CD8-positive, alpha-beta memory T cell (primary cell): ENCODE measurements at regions not wholly inside any gene's neighbourhood (a gene's known extent, or its start where the extent isn't known, plus 50 kb on each side); places are given as distances from the start of the nearest gene placed in this dataset.

Source experiments
- CTCF ChIA-PET: fragments of 350-600 bp; sonication (Branson Sonifier 250); formaldehyde crosslinking; loops from one replicate; lab custom pipeline; 2021; ENCODE audit warnings: antibody characterized with exemption; lab: Charles Lee
- POLR2A ChIA-PET: fragments of 350-600 bp; sonication (Branson Sonifier 250); formaldehyde crosslinking; loops from one replicate; lab custom pipeline; 2021; ENCODE audit warnings: antibody characterized with exemption; lab: Charles Lee
- DNase-seq, 5 donors: peaks; one replicate each; pipeline versions ENCODE4 v3.0.0 to v3.0.0-alpha.2; 2020 to 2022; ENCODE audit warnings: mixed read lengths in 1 of 5
- H3K27ac ChIP-seq: one replicate; pipeline ENCODE4 v1.7.0; 2013; ENCODE audit warnings: low read depth, mild to moderate bottlenecking, low read length, moderate library complexity
- H3K27me3 ChIP-seq: 2 replicates; pipeline ENCODE4 v1.7.0; 2013; ENCODE audit warnings: low read length, mild to moderate bottlenecking; ENCODE audit not compliant: insufficient read depth, poor library complexity, severe bottlenecking
- H3K36me3 ChIP-seq: 2 replicates; pipeline ENCODE4 v1.7.0; 2013; ENCODE audit warnings: mild to moderate bottlenecking, low read length, moderate library complexity; ENCODE audit not compliant: insufficient read depth
- H3K4me1 ChIP-seq: 2 replicates; pipeline ENCODE4 v1.7.0; 2013; ENCODE audit warnings: mild to moderate bottlenecking, low read length, moderate library complexity; ENCODE audit not compliant: insufficient read depth
- H3K4me3 ChIP-seq: 2 replicates; pipeline ENCODE4 v1.7.0; 2013; ENCODE audit warnings: mild to moderate bottlenecking, low read length
- H3K9me3 ChIP-seq: 2 replicates; pipeline ENCODE4 v1.7.0; 2013; ENCODE audit warnings: mild to moderate bottlenecking, low read length
- H3K27ac Mint-ChIP-seq, 8 donors: one replicate each; pipeline ENCODE4 v1.8.0; 2020 to 2021; ENCODE audit warnings: mixed read lengths in 8 of 8, mild to moderate bottlenecking in 6 of 8, inconsistent platforms in 3 of 8, moderate library complexity in 3 of 8
- H3K27me3 Mint-ChIP-seq, 2 donors: one replicate each; pipeline ENCODE4 v1.8.0; 2020 to 2021; ENCODE audit warnings: mixed read lengths in 2 of 2, mild to moderate bottlenecking in 1 of 2, moderate library complexity in 1 of 2
- H3K36me3 Mint-ChIP-seq, 3 donors: one replicate each; pipeline ENCODE4 v1.8.0; 2020 to 2021; ENCODE audit warnings: mixed read lengths in 3 of 3, inconsistent platforms in 1 of 3, mild to moderate bottlenecking in 1 of 3
- H3K4me1 Mint-ChIP-seq, 3 donors: one replicate each; pipeline ENCODE4 v1.8.0; 2020 to 2021; ENCODE audit warnings: mixed read lengths in 3 of 3, inconsistent platforms in 1 of 3, mild to moderate bottlenecking in 1 of 3
- H3K4me3 Mint-ChIP-seq, 7 donors: one replicate each; pipeline ENCODE4 v1.8.0; 2020 to 2021; ENCODE audit warnings: mixed read lengths in 7 of 7, mild to moderate bottlenecking in 6 of 7, moderate library complexity in 4 of 7, inconsistent platforms in 2 of 7
- H3K9me3 Mint-ChIP-seq, 5 donors: one replicate each; pipeline ENCODE4 v1.8.0; 2020 to 2022; ENCODE audit warnings: mixed read lengths in 5 of 5, mild to moderate bottlenecking in 3 of 5, moderate library complexity in 2 of 5, inconsistent platforms in 1 of 5

DNA sequence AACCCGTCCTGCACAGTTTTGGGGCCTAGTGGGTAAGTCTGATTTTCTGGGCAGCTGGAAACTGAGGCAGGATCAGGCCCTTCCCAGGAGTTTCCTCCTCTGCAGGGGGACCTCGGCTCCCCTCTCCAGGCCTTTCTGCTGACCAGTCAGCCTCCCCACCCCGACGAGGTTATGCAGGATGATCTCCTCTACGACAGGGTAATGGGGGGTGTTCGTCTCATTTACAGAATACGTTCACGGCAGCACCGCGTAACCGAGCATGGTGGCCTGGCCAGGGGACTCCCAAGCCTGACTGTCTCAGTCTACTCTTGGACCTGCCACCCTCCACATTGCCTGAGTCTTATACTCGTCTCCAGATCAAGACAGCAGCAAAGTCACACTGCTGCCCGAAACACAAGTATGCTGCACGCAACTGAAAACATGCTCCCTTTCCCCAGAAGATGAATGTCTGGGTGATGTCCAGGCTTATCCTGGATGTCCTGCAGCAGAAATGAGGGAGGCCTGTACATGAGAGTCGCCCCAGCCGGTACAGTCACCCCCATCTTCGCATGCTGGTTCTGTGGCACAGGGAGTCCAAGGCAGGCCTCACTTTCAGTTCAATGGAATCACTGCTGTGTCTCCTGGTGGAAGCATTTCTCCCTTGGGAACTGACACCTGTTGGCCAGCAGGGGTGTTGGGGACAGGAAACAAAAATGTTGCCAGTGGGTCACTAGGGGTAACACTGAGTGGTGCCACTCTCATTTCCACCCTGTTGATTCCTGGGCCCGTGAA is 120.8 kb downstream of the SOX1 start:
- ChIA-PET POLR2A (no interaction called here), CTCF (no interaction called here)
- H3K27ac Mint-ChIP-seq = no peak overlapping the region
- no peak for DNase-seq
- Histone ChIP-seq H3K36me3 (no peaks in the 10 kb centered on the region), H3K4me1 (no peaks in the 10 kb centered on the region), H3K27ac (no peak overlapping the region), H3K9me3 (no peaks in the 10 kb centered on the region), H3K27me3 (no peaks in the 10 kb centered on the region), H3K4me3 (no peak overlapping the region)
- H3K4me3 Mint-ChIP-seq = no peak overlapping the region
- no peaks in the 10 kb centered on the region for H3K36me3 Mint-ChIP-seq
- H3K4me1 Mint-ChIP-seq = no peaks in the 10 kb centered on the region
- H3K27me3 Mint-ChIP-seq = peaks cover 0 to 3% of the 10 kb centered on the region in 2 donors
- peaks cover 0 to 1% (median 0%) of the 10 kb centered on the region in 5 donors for H3K9me3 Mint-ChIP-seq

DNA sequence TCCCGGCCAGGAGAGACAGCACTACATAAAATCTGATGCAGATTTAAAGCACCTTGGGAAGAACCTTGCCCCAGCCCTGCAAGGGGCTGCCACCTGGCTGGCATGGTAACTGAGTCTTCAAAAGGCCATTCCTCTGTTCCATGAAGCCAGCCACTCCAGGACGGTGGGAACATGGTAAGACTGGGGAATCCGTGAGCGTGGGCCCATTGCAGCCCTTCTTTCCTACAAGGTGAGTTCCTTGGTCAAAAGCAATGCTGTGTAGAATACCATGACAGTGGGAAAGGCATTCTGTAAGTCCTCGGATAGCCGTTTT is 121.3 kb downstream of the SOX1 start:
- H3K36me3 ChIP-seq = no peaks in the 10 kb centered on the region
- Mint-ChIP-seq H3K4me3 (no peak overlapping the region), H3K9me3 (peaks cover 0 to 1% (median 0%) of the 10 kb centered on the region in 5 donors), H3K36me3 (no peaks in the 10 kb centered on the region), H3K27me3 (peaks cover 0 to 3% of the 10 kb centered on the region in 2 donors), H3K27ac (no peak overlapping the region), H3K4me1 (no peaks in the 10 kb centered on the region)
- H3K9me3 ChIP-seq = no peaks in the 10 kb centered on the region
- H3K4me1 ChIP-seq = no peaks in the 10 kb centered on the region
- ChIA-PET POLR2A (no interaction called here), CTCF (no interaction called here)
- no peak overlapping the region for H3K4me3 ChIP-seq
- no peak overlapping the region for H3K27ac ChIP-seq
- no peak for DNase-seq
- H3K27me3 ChIP-seq = no peaks in the 10 kb centered on the region

DNA sequence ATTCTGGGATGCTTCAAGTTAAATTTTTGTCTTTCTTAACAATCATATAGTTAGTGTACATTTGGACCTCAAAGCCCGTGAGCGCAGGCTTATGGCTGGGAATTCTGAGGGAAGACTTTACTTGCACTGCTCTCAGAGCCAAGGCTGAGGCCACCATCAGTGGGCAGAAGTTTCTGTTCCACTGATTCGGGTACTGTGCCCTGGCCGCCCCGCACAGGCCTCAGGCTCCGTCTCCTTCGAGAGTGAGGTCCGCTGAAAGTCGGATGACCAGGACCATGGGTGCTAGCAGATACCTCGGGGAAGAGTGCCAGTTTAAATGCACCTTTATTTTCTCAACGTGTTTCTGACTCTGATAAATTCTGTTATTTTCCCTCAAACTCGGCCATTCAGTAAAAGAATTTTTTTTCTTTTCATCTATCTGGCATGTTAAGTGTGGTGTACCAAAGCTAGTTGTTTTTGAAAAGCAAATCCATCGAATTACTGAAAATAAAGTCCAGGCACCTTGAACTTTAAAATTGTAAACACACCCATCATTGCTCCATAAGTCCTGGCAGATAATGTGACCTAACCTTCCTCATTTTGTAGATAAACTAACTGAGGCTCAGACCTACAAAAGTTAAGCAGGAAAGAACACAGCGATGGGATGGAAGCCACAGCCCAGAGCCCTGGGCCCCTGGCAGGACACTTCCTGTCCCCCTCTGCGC is 126.7 kb downstream of the SOX1 start:
- no peaks in the 10 kb centered on the region for H3K4me1 ChIP-seq
- ChIA-PET CTCF (no interaction called here), POLR2A (no interaction called here)
- no peaks in the 10 kb centered on the region for H3K27me3 ChIP-seq
- no peaks in the 10 kb centered on the region for H3K4me1 Mint-ChIP-seq
- H3K36me3 ChIP-seq = no peaks in the 10 kb centered on the region
- H3K9me3 ChIP-seq = no peaks in the 10 kb centered on the region
- H3K4me3 ChIP-seq = no peak overlapping the region
- no peaks in the 10 kb centered on the region for H3K9me3 Mint-ChIP-seq
- H3K27ac Mint-ChIP-seq = no peak overlapping the region
- no peak for DNase-seq
- H3K4me3 Mint-ChIP-seq = no peak overlapping the region
- no peak overlapping the region for H3K27ac ChIP-seq
- no peaks in the 10 kb centered on the region for H3K36me3 Mint-ChIP-seq
- H3K27me3 Mint-ChIP-seq = peaks cover 0 to 1% of the 10 kb centered on the region in 2 donors

DNA sequence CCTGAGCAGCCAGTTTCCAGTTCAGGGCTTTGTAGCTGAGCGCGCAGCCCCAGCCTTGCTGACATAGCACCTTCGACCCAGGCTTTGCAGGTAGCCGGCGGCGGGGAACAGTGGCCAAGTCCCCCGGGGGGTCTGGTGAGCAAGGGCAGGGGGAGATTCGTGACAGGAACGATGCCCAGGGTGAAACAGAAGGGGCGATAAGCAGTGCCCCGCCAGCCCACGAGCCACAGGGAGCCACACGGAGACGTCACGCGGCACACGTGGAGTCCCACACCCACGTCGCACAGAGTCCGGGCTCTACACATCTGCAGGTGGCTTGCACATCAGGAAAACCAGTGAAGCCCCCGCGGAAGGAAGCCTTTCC is 127.2 kb downstream of the SOX1 start:
- Histone ChIP-seq H3K36me3 (no peaks in the 10 kb centered on the region), H3K4me1 (no peaks in the 10 kb centered on the region), H3K27ac (no peak overlapping the region), H3K27me3 (no peaks in the 10 kb centered on the region), H3K9me3 (no peaks in the 10 kb centered on the region), H3K4me3 (no peak overlapping the region)
- no peaks in the 10 kb centered on the region for H3K9me3 Mint-ChIP-seq
- POLR2A ChIA-PET = no interaction called here
- no peaks in the 10 kb centered on the region for H3K36me3 Mint-ChIP-seq
- CTCF ChIA-PET = no interaction called here
- no peak overlapping the region for H3K4me3 Mint-ChIP-seq
- no peak for DNase-seq
- no peak overlapping the region for H3K27ac Mint-ChIP-seq
- peaks cover 0 to 1% of the 10 kb centered on the region in 2 donors for H3K27me3 Mint-ChIP-seq
- H3K4me1 Mint-ChIP-seq = no peaks in the 10 kb centered on the region

DNA sequence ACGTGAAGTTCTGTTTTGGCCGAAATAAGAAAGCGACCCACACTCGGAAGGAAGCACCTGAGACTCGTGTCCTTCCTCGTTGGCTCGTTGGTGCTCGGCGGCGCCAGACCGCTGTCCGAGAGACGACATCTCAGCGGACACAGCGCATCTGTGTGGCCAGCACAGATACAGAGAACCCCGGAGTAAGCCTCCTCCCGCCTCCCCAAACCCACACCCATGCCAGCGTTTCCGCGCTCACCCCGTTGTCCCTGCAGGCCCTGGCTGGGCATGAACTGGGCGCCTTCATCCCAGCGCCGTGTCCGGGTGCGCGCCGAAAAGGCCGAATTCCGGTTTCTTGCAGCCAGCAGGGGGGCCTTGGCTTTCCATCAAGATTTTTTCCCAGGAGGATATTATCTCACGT is 127.6 kb downstream of the SOX1 start:
- no peaks in the 10 kb centered on the region for H3K27me3 ChIP-seq
- Mint-ChIP-seq H3K4me1 (no peaks in the 10 kb centered on the region), H3K9me3 (no peaks in the 10 kb centered on the region), H3K27ac (no peak overlapping the region), H3K4me3 (no peak overlapping the region), H3K27me3 (peaks cover 0 to 1% of the 10 kb centered on the region in 2 donors), H3K36me3 (no peaks in the 10 kb centered on the region)
- no peaks in the 10 kb centered on the region for H3K36me3 ChIP-seq
- no peak overlapping the region for H3K27ac ChIP-seq
- H3K4me3 ChIP-seq = no peak overlapping the region
- CTCF ChIA-PET = no interaction called here
- no peak for DNase-seq
- no peaks in the 10 kb centered on the region for H3K9me3 ChIP-seq
- POLR2A ChIA-PET = no interaction called here
- H3K4me1 ChIP-seq = no peaks in the 10 kb centered on the region

DNA sequence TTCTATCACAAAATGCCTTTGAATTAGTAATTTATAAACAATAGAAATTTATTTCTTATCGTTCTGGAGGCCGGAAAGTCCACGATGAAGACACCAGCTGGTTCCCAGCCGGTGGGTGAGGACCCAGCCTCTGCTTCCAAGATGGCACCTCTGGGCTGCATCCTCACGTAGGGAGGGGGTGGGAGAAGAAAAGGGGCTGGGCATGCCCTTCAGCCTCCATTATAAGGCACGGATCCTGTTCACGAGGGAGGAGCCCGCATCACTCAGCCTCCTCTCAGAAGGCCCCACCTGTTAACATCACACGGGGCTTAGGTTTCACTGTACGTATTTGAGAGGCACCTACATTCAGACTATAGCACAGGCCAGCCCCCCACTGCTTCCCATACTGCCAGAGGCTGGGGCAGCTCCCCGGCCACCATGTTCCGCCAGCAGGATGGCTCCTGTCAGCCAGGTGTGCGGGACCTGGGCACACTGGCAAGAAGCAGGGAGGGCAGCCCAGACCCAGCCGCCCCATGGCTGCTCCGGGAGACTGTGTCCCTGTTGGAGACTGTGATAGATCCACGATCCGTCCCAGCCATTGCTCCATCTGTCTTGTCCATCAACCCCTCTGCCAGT is 131.6 kb downstream of the SOX1 start:
- CTCF ChIA-PET = no interaction called here
- no peak overlapping the region for H3K4me3 Mint-ChIP-seq
- H3K27ac ChIP-seq = no peak overlapping the region
- H3K36me3 ChIP-seq = no peaks in the 10 kb centered on the region
- H3K36me3 Mint-ChIP-seq = no peaks in the 10 kb centered on the region
- H3K4me1 ChIP-seq = no peaks in the 10 kb centered on the region
- H3K27me3 Mint-ChIP-seq = peaks cover 0 to 11% of the 10 kb centered on the region in 2 donors
- POLR2A ChIA-PET = no interaction called here
- H3K4me3 ChIP-seq = no peak overlapping the region
- H3K9me3 Mint-ChIP-seq = no peaks in the 10 kb centered on the region
- no peaks in the 10 kb centered on the region for H3K4me1 Mint-ChIP-seq
- no peaks in the 10 kb centered on the region for H3K27me3 ChIP-seq
- no peaks in the 10 kb centered on the region for H3K9me3 ChIP-seq
- DNase-seq = no peak
- H3K27ac Mint-ChIP-seq = no peak overlapping the region

DNA sequence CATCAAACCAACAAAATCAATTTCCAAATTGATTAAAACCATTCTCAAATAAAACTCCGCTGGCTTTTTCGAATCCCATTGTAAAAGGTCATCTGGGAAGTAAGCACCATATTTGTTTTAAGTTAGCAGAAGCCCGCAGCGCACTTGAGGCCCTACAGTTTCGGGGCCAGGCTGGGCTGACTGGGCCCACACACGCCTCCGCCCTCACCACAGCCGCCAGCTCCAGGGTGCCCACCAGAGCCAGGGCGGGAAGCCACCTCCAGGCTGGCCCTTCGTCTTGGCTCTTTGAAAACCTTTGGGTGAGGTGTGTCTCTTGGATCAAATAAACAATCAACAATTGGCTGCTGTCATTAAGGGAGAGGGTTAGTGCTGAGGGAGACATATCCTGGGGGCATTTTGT is 133.3 kb downstream of the SOX1 start:
- no peak for DNase-seq
- Mint-ChIP-seq H3K4me3 (no peak overlapping the region), H3K4me1 (peaks cover 0 to 4% (median 2%) of the 10 kb centered on the region in 3 donors), H3K9me3 (no peaks in the 10 kb centered on the region), H3K27ac (no peak overlapping the region), H3K36me3 (peaks cover 0 to 1% (median 0%) of the 10 kb centered on the region in 3 donors), H3K27me3 (peaks cover 8 to 28% of the 10 kb centered on the region in 2 donors)
- Histone ChIP-seq H3K27me3 (no peaks in the 10 kb centered on the region), H3K4me3 (no peak overlapping the region), H3K9me3 (no peaks in the 10 kb centered on the region), H3K4me1 (no peaks in the 10 kb centered on the region), H3K27ac (no peak overlapping the region), H3K36me3 (no peaks in the 10 kb centered on the region)
- ChIA-PET POLR2A (no interaction called here), CTCF (no interaction called here)

DNA sequence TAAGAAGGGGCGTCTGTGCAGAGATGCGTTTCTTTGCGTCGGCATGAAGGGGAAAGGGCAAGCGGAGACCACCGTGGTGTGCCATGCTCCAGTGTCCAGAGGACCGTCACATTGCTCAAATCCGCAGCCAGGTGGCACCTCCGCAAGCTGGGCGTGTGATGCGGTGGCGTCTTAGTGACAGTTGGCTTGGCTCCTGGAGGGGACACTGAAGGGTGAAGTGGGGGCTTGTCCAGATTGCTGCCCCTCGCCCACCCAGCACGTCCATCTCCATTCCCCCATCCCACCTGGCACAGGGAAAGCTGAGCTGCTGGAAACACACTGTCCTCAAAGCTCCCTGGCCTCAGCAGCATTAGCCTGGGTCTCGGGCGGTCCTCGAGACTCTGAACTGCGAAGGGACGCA is 135.3 kb downstream of the SOX1 start:
- Mint-ChIP-seq H3K27me3 (peaks cover 10 to 46% of the 10 kb centered on the region in 2 donors), H3K36me3 (peaks cover 0 to 1% (median 0%) of the 10 kb centered on the region in 3 donors), H3K27ac (no peak overlapping the region), H3K4me3 (no peak overlapping the region), H3K9me3 (no peaks in the 10 kb centered on the region), H3K4me1 (peaks cover 3 to 10% (median 6%) of the 10 kb centered on the region in 3 donors)
- H3K9me3 ChIP-seq = no peaks in the 10 kb centered on the region
- DNase-seq = no peak
- H3K4me1 ChIP-seq = no peaks in the 10 kb centered on the region
- ChIA-PET POLR2A (no interaction called here), CTCF (no interaction called here)
- no peak overlapping the region for H3K4me3 ChIP-seq
- H3K27me3 ChIP-seq = no peaks in the 10 kb centered on the region
- H3K27ac ChIP-seq = no peak overlapping the region
- H3K36me3 ChIP-seq = no peaks in the 10 kb centered on the region
